GM23338 (cell line): ENCODE measurements at regions not wholly inside any gene's neighbourhood (a gene's known extent, or its start where the extent isn't known, plus 50 kb on each side); places are given as distances from the start of the nearest gene placed in this dataset.

Source experiments
- ATAC-seq: fragments of 200-7000 bp; cut with Tn5 transposase; 3 replicates; pipeline ENCODE4 v1.9.1; 2020
- DNase-seq: peaks from one replicate; pipeline ENCODE4 v3.0.0-alpha.2; 2015; ENCODE audit warnings: low spot score
- H2AFZ ChIP-seq: fragments of 200-600 bp; sonication (generic); 2 replicates; pipeline ENCODE4 v1.8.0; 2016; ENCODE audit warnings: antibody characterized with exemption, mild to moderate bottlenecking, moderate library complexity
- H3F3A ChIP-seq: fragments of 200-600 bp; sonication (generic); replicated peaks from 2 replicates; pipeline ENCODE4 v1.8.0; 2017; ENCODE audit warnings: antibody characterized with exemption, mixed run types, low read depth
- H3K27ac ChIP-seq: fragments of 200-600 bp; sonication (generic); 2 replicates; pipeline ENCODE4 v1.6.1; 2016; ENCODE audit warnings: low read depth
- H3K27me3 ChIP-seq: fragments of 200-600 bp; sonication (generic); 2 replicates; pipeline ENCODE4 v1.8.0; 2016; ENCODE audit warnings: mild to moderate bottlenecking, mixed run types, moderate library complexity; ENCODE audit not compliant: insufficient read depth
- H3K36me3 ChIP-seq: fragments of 200-600 bp; sonication (generic); 2 replicates; pipeline ENCODE4 v1.8.0; 2016; ENCODE audit warnings: mild to moderate bottlenecking; ENCODE audit not compliant: insufficient read depth
- H3K4me1 ChIP-seq: fragments of 200-600 bp; sonication (generic); 2 replicates; pipeline ENCODE4 v1.8.0; 2016; ENCODE audit warnings: mild to moderate bottlenecking, moderate library complexity; ENCODE audit not compliant: insufficient read depth
- H3K4me2 ChIP-seq: fragments of 200-600 bp; sonication (generic); 2 replicates; pipeline ENCODE4 v1.7.1; 2017; ENCODE audit warnings: mixed run types
- H3K4me3 ChIP-seq: fragments of 200-600 bp; sonication (generic); 2 replicates; pipeline ENCODE4 v1.6.1; 2016; ENCODE audit warnings: mixed run types
- H3K79me2 ChIP-seq: fragments of 200-600 bp; sonication (generic); replicated peaks from 2 replicates; pipeline ENCODE4 v1.8.0; 2017; ENCODE audit warnings: mild to moderate bottlenecking; ENCODE audit not compliant: insufficient read depth
- H3K9me2 ChIP-seq: fragments of 200-600 bp; sonication (generic); 2 replicates; pipeline ENCODE4 v1.8.0; 2017; ENCODE audit not compliant: insufficient read depth
- H4K20me1 ChIP-seq: fragments of 200-600 bp; sonication (generic); replicated peaks from 2 replicates; pipeline ENCODE4 v1.8.0; 2017; ENCODE audit warnings: mild to moderate bottlenecking; ENCODE audit not compliant: insufficient read depth
- H3K27ac Mint-ChIP-seq: 2 replicates; pipeline ENCODE4 v1.8.0; 2020; ENCODE audit warnings: inconsistent platforms, mild to moderate bottlenecking, moderate library complexity, mixed read lengths
- H3K27me3 Mint-ChIP-seq: 3 replicates; pipeline ENCODE4 v1.8.0; 2022; ENCODE audit warnings: low read depth, mild to moderate bottlenecking, moderate library complexity, mixed read lengths, inconsistent platforms; ENCODE audit not compliant: insufficient read depth, poor library complexity
- H3K36me3 Mint-ChIP-seq: 3 replicates; pipeline ENCODE4 v1.8.0; 2021; ENCODE audit warnings: low read depth, mild to moderate bottlenecking, inconsistent platforms, moderate library complexity, mixed read lengths
- H3K4me1 Mint-ChIP-seq: 3 replicates; pipeline ENCODE4 v1.8.0; 2020; ENCODE audit warnings: mild to moderate bottlenecking, inconsistent platforms, mixed read lengths
- H3K4me3 Mint-ChIP-seq: 3 replicates; pipeline ENCODE4 v1.8.0; 2021; ENCODE audit warnings: moderate library complexity, mild to moderate bottlenecking, inconsistent platforms, mixed read lengths
- H3K9me3 Mint-ChIP-seq: 3 replicates; pipeline ENCODE4 v1.8.0; 2020; ENCODE audit warnings: moderate library complexity, mild to moderate bottlenecking, inconsistent platforms, mixed read lengths
- CREB1 ChIP-seq: fragments of 250-450 bp; sonication (Bioruptor Pico); IDR thresholded peaks from 2 replicates; pipeline ENCODE4 v1.5.0; 2020; ENCODE audit warnings: low read depth, mild to moderate bottlenecking, moderate library complexity
- CTCF ChIP-seq, 2 experiments: fragments of 200-600 bp in 1 of 2; sonication (generic) in 1 of 2; conservative IDR thresholded peaks; 2 replicates each; pipeline versions ENCODE4 v1.5.1 to v1.6.1; 2016 to 2017; ENCODE audit warnings: antibody characterized with exemption in 2 of 2, low read depth in 2 of 2, mild to moderate bottlenecking in 2 of 2, moderate library complexity in 1 of 2
- EZH2 ChIP-seq: fragments of 200-600 bp; sonication (generic); IDR thresholded peaks from one replicate; pipeline ENCODE4 v1.8.0; 2017; ENCODE audit warnings: antibody characterized with exemption, mild to moderate bottlenecking, low read depth; ENCODE audit not compliant: unreplicated experiment
- EZH2phosphoT487 ChIP-seq: fragments of 200-600 bp; sonication (generic); IDR thresholded peaks from one replicate; pipeline ENCODE4 v1.8.1; 2018; ENCODE audit warnings: antibody characterized with exemption; ENCODE audit not compliant: unreplicated experiment
- JUNB ChIP-seq: IDR thresholded peaks from one replicate; pipeline ENCODE4 v1.6.1; 2016; ENCODE audit warnings: antibody characterized with exemption; ENCODE audit not compliant: unreplicated experiment
- NANOG ChIP-seq: IDR thresholded peaks from 2 replicates; pipeline ENCODE4 v1.6.1; 2016; ENCODE audit warnings: antibody characterized with exemption, borderline replicate concordance
- POLR2AphosphoS5 ChIP-seq: IDR thresholded peaks from 2 replicates; pipeline ENCODE4 v1.6.1; 2016; ENCODE audit warnings: antibody characterized with exemption, low read depth
- REST ChIP-seq: IDR thresholded peaks from one replicate; pipeline ENCODE4 v1.6.1; 2018; ENCODE audit warnings: antibody characterized with exemption; ENCODE audit not compliant: unreplicated experiment
- STAT1 ChIP-seq: IDR thresholded peaks from one replicate; pipeline ENCODE4 v1.6.1; 2016; ENCODE audit warnings: antibody characterized with exemption; ENCODE audit not compliant: unreplicated experiment
- ZNF114 ChIP-seq: fragments of 250-450 bp; sonication (Bioruptor Pico); IDR thresholded peaks from 2 replicates; pipeline ENCODE4 v1.5.0; 2020; ENCODE audit warnings: mild to moderate bottlenecking, moderate library complexity
- ZNF331 ChIP-seq: fragments of 250-450 bp; sonication (Bioruptor Pico); IDR thresholded peaks from 2 replicates; pipeline ENCODE4 v1.5.0; 2020; ENCODE audit warnings: low read depth, mild to moderate bottlenecking, moderate library complexity
- TF ChIP-seq, protein P1 (sequence below): IDR thresholded peaks from 2 replicates; pipeline ENCODE4 v1.6.1; 2016; ENCODE audit warnings: antibody characterized with exemption
- TF ChIP-seq, protein P2 (sequence below): fragments of 250-450 bp; sonication (Bioruptor Pico); IDR thresholded peaks from 2 replicates; pipeline ENCODE4 v1.5.0; 2020; ENCODE audit warnings: mild to moderate bottlenecking, moderate library complexity

- TF ChIP-seq, protein P1, sequence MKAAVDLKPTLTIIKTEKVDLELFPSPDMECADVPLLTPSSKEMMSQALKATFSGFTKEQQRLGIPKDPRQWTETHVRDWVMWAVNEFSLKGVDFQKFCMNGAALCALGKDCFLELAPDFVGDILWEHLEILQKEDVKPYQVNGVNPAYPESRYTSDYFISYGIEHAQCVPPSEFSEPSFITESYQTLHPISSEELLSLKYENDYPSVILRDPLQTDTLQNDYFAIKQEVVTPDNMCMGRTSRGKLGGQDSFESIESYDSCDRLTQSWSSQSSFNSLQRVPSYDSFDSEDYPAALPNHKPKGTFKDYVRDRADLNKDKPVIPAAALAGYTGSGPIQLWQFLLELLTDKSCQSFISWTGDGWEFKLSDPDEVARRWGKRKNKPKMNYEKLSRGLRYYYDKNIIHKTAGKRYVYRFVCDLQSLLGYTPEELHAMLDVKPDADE: no peak
- TF ChIP-seq EZH2: no peak
- no peak for TF ChIP-seq ZNF331 (CRISPR knock-in tag)
- TF ChIP-seq STAT1: no peak
- no peak for TF ChIP-seq EZH2phosphoT487
- no peak for TF ChIP-seq NANOG
- TF ChIP-seq, protein P2, sequence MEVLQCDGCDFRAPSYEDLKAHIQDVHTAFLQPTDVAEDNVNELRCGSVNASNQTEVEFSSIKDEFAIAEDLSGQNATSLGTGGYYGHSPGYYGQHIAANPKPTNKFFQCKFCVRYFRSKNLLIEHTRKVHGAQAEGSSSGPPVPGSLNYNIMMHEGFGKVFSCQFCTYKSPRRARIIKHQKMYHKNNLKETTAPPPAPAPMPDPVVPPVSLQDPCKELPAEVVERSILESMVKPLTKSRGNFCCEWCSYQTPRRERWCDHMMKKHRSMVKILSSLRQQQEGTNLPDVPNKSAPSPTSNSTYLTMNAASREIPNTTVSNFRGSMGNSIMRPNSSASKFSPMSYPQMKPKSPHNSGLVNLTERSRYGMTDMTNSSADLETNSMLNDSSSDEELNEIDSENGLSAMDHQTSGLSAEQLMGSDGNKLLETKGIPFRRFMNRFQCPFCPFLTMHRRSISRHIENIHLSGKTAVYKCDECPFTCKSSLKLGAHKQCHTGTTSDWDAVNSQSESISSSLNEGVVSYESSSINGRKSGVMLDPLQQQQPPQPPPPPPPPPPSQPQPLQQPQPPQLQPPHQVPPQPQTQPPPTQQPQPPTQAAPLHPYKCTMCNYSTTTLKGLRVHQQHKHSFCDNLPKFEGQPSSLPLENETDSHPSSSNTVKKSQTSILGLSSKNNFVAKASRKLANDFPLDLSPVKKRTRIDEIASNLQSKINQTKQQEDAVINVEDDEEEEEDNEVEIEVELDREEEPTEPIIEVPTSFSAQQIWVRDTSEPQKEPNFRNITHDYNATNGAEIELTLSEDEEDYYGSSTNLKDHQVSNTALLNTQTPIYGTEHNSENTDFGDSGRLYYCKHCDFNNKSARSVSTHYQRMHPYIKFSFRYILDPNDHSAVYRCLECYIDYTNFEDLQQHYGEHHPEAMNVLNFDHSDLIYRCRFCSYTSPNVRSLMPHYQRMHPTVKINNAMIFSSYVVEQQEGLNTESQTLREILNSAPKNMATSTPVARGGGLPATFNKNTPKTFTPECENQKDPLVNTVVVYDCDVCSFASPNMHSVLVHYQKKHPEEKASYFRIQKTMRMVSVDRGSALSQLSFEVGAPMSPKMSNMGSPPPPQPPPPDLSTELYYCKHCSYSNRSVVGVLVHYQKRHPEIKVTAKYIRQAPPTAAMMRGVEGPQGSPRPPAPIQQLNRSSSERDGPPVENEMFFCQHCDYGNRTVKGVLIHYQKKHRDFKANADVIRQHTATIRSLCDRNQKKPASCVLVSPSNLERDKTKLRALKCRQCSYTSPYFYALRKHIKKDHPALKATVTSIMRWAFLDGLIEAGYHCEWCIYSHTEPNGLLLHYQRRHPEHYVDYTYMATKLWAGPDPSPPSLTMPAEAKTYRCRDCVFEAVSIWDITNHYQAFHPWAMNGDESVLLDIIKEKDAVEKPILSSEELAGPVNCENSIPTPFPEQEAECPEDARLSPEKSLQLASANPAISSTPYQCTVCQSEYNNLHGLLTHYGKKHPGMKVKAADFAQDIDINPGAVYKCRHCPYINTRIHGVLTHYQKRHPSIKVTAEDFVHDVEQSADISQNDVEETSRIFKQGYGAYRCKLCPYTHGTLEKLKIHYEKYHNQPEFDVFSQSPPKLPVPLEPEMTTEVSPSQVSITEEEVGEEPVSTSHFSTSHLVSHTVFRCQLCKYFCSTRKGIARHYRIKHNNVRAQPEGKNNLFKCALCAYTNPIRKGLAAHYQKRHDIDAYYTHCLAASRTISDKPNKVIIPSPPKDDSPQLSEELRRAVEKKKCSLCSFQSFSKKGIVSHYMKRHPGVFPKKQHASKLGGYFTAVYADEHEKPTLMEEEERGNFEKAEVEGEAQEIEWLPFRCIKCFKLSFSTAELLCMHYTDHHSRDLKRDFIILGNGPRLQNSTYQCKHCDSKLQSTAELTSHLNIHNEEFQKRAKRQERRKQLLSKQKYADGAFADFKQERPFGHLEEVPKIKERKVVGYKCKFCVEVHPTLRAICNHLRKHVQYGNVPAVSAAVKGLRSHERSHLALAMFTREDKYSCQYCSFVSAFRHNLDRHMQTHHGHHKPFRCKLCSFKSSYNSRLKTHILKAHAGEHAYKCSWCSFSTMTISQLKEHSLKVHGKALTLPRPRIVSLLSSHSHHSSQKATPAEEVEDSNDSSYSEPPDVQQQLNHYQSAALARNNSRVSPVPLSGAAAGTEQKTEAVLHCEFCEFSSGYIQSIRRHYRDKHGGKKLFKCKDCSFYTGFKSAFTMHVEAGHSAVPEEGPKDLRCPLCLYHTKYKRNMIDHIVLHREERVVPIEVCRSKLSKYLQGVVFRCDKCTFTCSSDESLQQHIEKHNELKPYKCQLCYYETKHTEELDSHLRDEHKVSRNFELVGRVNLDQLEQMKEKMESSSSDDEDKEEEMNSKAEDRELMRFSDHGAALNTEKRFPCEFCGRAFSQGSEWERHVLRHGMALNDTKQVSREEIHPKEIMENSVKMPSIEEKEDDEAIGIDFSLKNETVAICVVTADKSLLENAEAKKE: no peak
- no peak for TF ChIP-seq REST
- no peak for TF ChIP-seq ZNF114 (CRISPR knock-in tag)
- no peak for TF ChIP-seq JUNB
- no peak for TF ChIP-seq CREB1
- TF ChIP-seq POLR2AphosphoS5: no peak
- TF ChIP-seq CTCF (conservative IDR thresholded peaks at IDR 0.05; ENCODE audit: low read depth in 2 of 2): no peak
- Mint-ChIP-seq H3K27me3 (no peaks in the 10 kb centered on the region), H3K9me3 (no peaks in the 10 kb centered on the region; the same call in 2 of the 3 replicates), H3K27ac (no peak overlapping the region), H3K4me3 (no peak overlapping the region), H3K4me1 (peaks cover 2% of the 10 kb centered on the region), H3K36me3 (peaks cover 4% of the 10 kb centered on the region; the same call in 1 of the 3 replicates)
- Histone ChIP-seq H3K27ac (no peak overlapping the region), H3K4me2 (no peak overlapping the region), H3K4me1 (no peaks in the 10 kb centered on the region), H4K20me1 (no peaks in the 10 kb centered on the region), H3K79me2 (peaks cover 14% of the 10 kb centered on the region; the same call in 1 of the 2 replicates), H3K27me3 (no peaks in the 10 kb centered on the region), H2AFZ (no peak overlapping the region), H3K9me2 (no peaks in the 10 kb centered on the region), H3K4me3 (no peak overlapping the region), H3F3A (no peaks in the 10 kb centered on the region), H3K36me3 (no peaks in the 10 kb centered on the region)
- ATAC-seq (peak; percentile 48), DNase-seq (peak; percentile 20)
These were observed 77.2 kb downstream of the KLF12 start for GRCh38 chr13:74056801-74057542.
